Stimulated activated CD8-positive, alpha-beta memory T cell treated with anti-CD3 and anti-CD28 coated beads, Interleukin-15, amount 100 ng/mL, for 48 hours (primary cell): ENCODE measurements at regions not wholly inside any gene's neighbourhood (a gene's known extent, or its start where the extent isn't known, plus 50 kb on each side); places are given as distances from the start of the nearest gene placed in this dataset.

Experiments used
- DNase-seq, 2 donors: peaks; one replicate each; pipeline ENCODE4 v3.0.0-alpha.2; 2020; ENCODE audit warnings: low read depth in 2 of 2

- peak; percentile 73 to 75 for DNase-seq
These were observed 77.8 kb downstream of the VCPKMT start for GRCh38 chr14:50038398-50039119.

- no peak for DNase-seq
These were observed 77.3 kb downstream of the VCPKMT start for GRCh38 chr14:50039120-50039517.

- no peak for DNase-seq
These were observed 76.5 kb downstream of the VCPKMT start for GRCh38 chr14:50039734-50040400.

- DNase-seq: no peak
These were observed 76.0 kb downstream of the VCPKMT start for GRCh38 chr14:50040401-50040775.

DNA sequence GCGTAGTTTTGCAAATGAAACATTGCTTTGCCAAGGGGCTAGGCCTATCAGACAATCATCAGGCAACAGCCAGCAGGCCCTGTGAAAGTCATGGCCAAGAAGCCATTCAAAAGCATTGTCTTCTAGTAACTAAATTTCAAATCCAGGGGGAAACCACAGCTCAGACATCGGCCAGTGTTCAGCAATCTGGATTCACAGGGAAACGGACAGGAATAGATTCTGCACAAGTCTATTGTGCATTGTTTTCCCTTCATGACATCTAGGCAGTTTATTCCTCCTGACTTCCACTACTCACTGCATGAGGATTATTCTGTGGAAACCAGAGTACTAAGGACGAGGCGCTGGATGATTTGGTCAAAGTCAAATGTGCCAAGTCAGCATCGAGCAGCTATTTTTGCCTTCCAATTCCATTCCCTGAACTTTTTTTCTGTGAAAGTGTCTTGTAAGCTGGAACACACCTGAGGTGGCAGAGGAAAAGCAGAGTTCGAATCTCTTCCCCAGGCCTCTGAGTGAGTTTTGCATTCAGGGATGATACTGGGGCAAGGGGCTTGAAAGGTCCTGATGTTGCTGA is 75.4 kb downstream of the VCPKMT start:
- DNase-seq: no peak

DNA sequence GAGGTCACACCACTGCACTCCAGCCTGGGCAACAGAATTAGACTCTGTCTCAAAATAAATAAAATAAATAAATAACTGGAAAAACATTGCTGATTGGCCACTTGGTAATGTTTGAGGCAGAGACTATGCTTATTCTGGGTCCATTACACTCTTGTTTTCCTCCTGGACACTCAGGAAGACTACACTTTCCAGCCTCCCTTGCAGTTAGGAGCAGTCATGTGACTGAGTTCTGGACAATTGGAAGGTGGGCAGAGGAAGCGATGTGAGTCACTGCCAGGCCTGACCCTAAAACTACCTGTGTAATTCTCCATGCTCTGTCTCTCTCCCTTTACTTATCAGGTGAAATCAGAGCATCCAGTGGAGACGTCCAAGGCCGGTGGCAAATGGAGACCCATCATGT is 74.4 kb downstream of the VCPKMT start:
- no peak for DNase-seq

GRCh38 chr14:50044042-50044651 is 72.2 kb downstream of the VCPKMT start:
- no peak for DNase-seq

GRCh38 chr14:50045039-50045711 is 71.2 kb downstream of the VCPKMT start:
- DNase-seq: peak; percentile 69 to 72

DNA sequence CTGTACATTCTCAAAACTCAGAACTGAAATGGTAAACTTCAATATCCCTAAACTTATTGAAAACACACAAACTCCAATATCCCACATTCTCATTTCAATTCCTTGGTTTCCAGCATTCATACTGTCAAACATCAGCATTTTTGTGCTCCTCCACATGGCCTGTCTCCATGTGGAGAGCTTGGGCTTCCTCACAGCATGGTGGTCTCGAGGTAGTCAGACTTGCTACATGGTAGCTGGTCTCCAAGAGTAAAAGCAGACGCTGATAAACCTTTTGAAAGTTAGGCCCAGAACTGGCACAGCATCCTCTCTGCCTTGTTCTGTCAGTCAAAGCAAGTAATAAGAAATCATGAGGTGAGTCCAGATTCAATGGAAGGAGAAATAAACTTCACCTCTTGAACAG is 70.5 kb downstream of the VCPKMT start:
- DNase-seq: no peak

GRCh38 chr14:50047274-50047676 is 69.1 kb downstream of the VCPKMT start:
- DNase-seq: no peak

GRCh38 chr14:50049093-50049492 is 67.3 kb downstream of the VCPKMT start:
- DNase-seq: no peak

DNA sequence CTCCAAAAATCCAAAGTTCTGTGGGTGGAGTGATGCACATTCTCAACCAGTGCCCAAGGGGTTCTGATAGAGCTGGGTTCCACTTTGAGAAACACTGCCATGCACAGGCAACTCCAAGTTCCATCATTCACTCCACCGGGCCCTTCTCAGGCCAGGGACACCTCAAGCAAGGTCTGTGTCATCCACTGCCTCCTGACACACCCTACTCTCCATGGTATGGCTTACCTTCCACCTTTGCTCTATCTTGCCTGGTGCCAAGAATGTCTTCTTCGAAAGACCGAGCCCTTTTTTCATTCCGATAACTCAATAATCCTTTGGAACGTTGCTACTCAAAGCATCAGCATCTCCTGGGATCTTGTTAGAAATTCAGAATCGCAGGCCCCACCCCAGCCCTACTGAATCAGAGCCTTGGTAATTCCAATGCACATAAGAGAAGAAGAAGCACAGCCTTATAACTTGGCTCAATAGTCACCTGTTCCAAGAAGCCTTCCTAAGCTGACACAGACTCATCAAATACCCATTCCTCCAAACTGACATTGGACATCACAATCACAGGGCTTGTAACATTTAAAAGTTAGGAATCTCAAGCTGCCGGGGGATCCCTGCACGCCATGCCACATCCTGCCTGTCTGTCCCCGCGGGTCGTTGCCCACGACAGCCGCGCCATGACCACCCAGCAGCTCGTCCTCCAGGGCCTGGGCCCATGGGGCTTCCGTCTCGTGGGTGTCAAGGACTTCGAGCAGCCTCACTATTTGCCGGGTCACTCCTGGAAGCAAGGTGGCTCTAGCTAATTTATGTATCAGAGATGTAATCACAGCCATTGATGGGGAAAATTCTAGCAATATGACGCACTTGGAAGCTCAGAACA is 66.4 kb downstream of the VCPKMT start:
- no peak for DNase-seq

DNA sequence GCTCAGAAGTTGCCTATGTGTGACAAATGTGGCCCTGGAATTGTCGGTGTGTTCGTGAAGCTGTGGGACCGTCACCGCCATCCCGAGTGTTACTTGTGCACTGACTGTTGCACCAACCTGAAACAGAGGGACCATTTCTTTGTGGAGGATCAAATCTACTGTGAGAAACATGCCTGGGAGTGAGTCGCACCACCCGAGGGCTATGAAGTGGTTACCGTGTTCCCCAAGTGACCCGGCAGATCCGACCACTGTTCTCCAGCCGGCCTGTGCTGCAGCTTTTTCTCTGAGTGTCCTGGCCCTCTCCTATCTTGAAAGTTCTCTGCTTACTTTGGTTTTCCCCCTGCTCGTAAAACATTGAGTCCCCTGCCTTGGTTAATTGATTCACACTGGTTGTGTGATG is 65.3 kb downstream of the VCPKMT start:
- no peak for DNase-seq

- DNase-seq: no peak
These were observed 64.7 kb downstream of the VCPKMT start for GRCh38 chr14:50051706-50052105.

- no peak for DNase-seq
These were observed 63.9 kb downstream of the VCPKMT start for GRCh38 chr14:50052517-50052916.

DNA sequence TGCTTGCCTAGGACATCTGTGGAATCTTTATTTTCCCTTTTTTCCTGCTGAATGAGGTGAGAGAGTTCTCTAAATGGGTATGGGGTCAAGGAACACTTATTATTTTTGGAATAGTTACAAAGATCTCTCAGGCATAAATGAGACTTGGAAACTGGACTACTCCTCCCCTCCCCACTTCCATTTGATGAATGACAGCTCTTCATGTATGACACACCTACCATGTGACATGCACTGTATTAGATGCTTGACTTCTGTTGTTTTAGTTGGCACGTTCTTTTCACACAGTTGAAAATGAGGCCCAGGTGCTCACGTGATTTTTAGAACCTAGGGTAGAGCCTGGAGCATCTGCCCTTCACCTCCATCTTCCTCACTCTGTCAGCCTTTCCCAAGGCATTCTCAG is 62.4 kb downstream of the VCPKMT start:
- DNase-seq: no peak

GRCh38 chr14:50055461-50056228 is 60.7 kb downstream of the VCPKMT start:
- no peak for DNase-seq

DNA sequence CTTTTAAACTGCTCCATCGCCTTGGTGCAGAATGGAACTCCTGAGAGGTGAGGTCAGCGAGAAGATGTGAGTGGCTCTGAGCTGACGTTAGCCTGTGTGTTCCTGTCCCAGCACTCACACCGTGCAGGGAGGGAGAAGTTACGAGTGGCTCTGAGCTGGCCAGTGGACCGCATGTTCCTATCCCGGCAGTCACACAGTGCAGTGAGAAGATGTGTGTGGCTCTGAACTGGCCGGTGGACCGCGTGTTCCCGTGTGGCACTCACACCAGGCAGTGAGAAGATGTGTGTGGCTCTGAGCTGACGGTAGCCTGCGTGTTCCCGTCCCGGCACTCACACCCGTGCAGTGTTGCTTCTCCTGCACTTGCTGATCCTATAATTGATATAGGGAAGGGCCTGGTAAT is 59.9 kb downstream of the VCPKMT start:
- no peak for DNase-seq

DNA sequence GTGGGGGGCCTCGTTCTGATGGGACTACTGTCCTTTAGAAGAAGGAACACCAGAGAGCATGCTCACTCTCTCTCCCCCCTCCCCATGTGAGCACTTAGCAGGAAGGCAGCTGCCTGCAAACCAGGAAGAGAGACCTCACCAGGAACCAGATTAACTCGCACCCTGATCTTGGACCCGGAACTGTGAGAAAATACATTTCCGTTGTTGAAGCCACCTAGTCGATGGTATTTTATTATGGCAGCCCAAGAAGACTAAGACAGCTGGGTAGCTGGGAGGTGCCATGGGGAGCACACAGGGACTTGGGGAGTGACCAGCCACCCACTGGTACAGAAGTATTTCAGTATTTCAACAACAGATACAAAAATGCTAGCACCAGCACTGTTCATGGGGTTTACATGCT is 59.0 kb downstream of the VCPKMT start:
- no peak for DNase-seq

GRCh38 chr14:50058113-50058512 is 58.3 kb downstream of the VCPKMT start:
- DNase-seq: no peak
